Caco-2 (cell line): ENCODE measurements at regions not wholly inside any gene's neighbourhood (a gene's known extent, or its start where the extent isn't known, plus 50 kb on each side); places are given as distances from the start of the nearest gene placed in this dataset.

Experiments used
- BruUV-seq: library from RNA; stranded (reverse); fragments of 400-500 nt; replicated peaks from 2 replicates; lab custom pipeline; 2021; lab: Mats Ljungman, UMichigan
- CTCF ChIA-PET: fragments of 300-600 bp; sonication (Branson Sonifier 250); formaldehyde crosslinking; loops from one replicate; lab custom pipeline; 2022; ENCODE audit warnings: antibody characterized with exemption; lab: Charles Lee
- POLR2A ChIA-PET: fragments of 300-600 bp; sonication (Branson Sonifier 250); formaldehyde crosslinking; loops from one replicate; lab custom pipeline; 2022; ENCODE audit warnings: antibody characterized with exemption; lab: Charles Lee
- DNase-seq, 2 experiments: peaks; one replicate each; pipeline versions ENCODE4 v3.0.0 to v3.0.0-alpha.2; 2020 to 2022
- H3K27me3 ChIP-seq: replicated peaks from 2 replicates; pipeline ENCODE4 v1.6.0; 2011; ENCODE audit warnings: low read length; ENCODE audit not compliant: control insufficient read depth, insufficient read depth
- H3K36me3 ChIP-seq: 2 replicates; pipeline ENCODE4 v1.5.1; 2011; ENCODE audit warnings: low read length; ENCODE audit not compliant: control insufficient read depth, insufficient read depth
- H3K4me1 ChIP-seq: fragments of 250-450 bp; sonication (Bioruptor Pico); 2 replicates; pipeline ENCODE4 v1.5.1; 2020; ENCODE audit warnings: mild to moderate bottlenecking
- H3K4me3 ChIP-seq: 2 replicates; pipeline ENCODE4 v1.5.1; 2011; ENCODE audit warnings: low read depth, mild to moderate bottlenecking, control low read depth, low read length
- H3K9me3 ChIP-seq: fragments of 250-450 bp; sonication (Bioruptor Pico); 2 replicates; pipeline ENCODE4 v1.5.1; 2020; ENCODE audit warnings: mild to moderate bottlenecking, moderate library complexity
- H3K27ac Mint-ChIP-seq: one replicate; pipeline ENCODE4 v1.8.0; 2022; ENCODE audit warnings: mixed read lengths; ENCODE audit not compliant: unreplicated experiment
- H3K27me3 Mint-ChIP-seq: one replicate; pipeline ENCODE4 v1.8.0; 2022; ENCODE audit warnings: mixed read lengths; ENCODE audit not compliant: insufficient read depth, unreplicated experiment
- H3K36me3 Mint-ChIP-seq: one replicate; pipeline ENCODE4 v1.8.0; 2022; ENCODE audit warnings: mild to moderate bottlenecking, mixed read lengths; ENCODE audit not compliant: insufficient read depth, unreplicated experiment
- H3K4me1 Mint-ChIP-seq: one replicate; pipeline ENCODE4 v1.8.0; 2022; ENCODE audit warnings: low read depth, mixed read lengths; ENCODE audit not compliant: unreplicated experiment
- H3K4me3 Mint-ChIP-seq: one replicate; pipeline ENCODE4 v1.8.0; 2022; ENCODE audit warnings: mild to moderate bottlenecking, moderate library complexity, mixed read lengths; ENCODE audit not compliant: unreplicated experiment
- H3K9me3 Mint-ChIP-seq: one replicate; pipeline ENCODE4 v1.8.0; 2022; ENCODE audit warnings: mixed read lengths; ENCODE audit not compliant: unreplicated experiment
- intact Hi-C: fragments of 100-400 bp; cut with micrococcal nuclease; formaldehyde crosslinking; loops from one replicate; pipeline ENCODE4 v1.10.0; 2022; ENCODE audit not compliant: unreplicated experiment
- TF ChIP-seq, protein P1 (sequence below), 2 experiments: fragments of 200-600 bp in 1 of 2; IDR thresholded peaks; 1 replicate in 1 of 2; 2 replicates in 1 of 2; pipeline versions ENCODE4 v1.5.1 to v1.8.0; 2011 to 2022; ENCODE audit warnings: antibody characterized with exemption in 1 of 2, control low read depth in 1 of 2, inconsistent platforms in 1 of 2, low read depth in 1 of 2, low read length in 1 of 2, mild to moderate bottlenecking in 1 of 2, moderate library complexity in 1 of 2; ENCODE audit not compliant: insufficient read depth in 1 of 2, severe bottlenecking in 1 of 2, unreplicated experiment in 1 of 2

DNA sequence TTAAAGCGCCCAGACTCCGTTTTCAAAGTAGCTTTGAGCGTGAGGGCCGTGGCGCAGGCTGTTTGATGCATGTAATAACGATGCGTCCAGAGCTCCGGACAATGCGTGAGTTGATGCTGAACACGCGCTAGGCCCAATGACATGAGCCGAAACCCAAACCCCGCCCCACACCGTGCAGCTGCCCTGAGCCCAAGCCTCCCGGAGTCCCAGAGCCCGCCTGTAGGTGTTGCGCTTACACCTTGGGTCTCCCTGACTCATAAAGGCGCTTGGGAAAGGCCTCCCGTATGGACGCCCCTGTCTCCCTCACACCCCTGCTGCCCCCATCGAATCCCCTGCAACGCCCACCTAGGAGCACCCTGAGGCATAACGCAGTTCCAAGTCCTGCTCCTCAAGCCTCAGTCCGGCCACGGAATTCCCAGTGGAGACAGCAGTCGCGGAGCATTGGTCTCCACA lies 87.6 kb downstream of the ERMARD start:
- Mint-ChIP-seq H3K9me3 (peaks cover 10% of the 10 kb centered on the region), H3K4me3 (no peak overlapping the region), H3K27me3 (no peaks in the 10 kb centered on the region), H3K27ac (no peak overlapping the region), H3K36me3 (no peaks in the 10 kb centered on the region), H3K4me1 (no peaks in the 10 kb centered on the region)
- BruUV-seq, result no TSS peak
- intact Hi-C loops, result no loop called here
- TF ChIP-seq, protein P1, sequence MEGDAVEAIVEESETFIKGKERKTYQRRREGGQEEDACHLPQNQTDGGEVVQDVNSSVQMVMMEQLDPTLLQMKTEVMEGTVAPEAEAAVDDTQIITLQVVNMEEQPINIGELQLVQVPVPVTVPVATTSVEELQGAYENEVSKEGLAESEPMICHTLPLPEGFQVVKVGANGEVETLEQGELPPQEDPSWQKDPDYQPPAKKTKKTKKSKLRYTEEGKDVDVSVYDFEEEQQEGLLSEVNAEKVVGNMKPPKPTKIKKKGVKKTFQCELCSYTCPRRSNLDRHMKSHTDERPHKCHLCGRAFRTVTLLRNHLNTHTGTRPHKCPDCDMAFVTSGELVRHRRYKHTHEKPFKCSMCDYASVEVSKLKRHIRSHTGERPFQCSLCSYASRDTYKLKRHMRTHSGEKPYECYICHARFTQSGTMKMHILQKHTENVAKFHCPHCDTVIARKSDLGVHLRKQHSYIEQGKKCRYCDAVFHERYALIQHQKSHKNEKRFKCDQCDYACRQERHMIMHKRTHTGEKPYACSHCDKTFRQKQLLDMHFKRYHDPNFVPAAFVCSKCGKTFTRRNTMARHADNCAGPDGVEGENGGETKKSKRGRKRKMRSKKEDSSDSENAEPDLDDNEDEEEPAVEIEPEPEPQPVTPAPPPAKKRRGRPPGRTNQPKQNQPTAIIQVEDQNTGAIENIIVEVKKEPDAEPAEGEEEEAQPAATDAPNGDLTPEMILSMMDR (IDR thresholded peaks at IDR 0.05; ENCODE audit: insufficient read depth in 1 of 2, low read depth in 1 of 2, low read length in 1 of 2, severe bottlenecking in 1 of 2, unreplicated experiment in 1 of 2), result no peak
- Histone ChIP-seq H3K36me3 (no peaks in the 10 kb centered on the region), H3K4me3 (no peak overlapping the region), H3K27me3 (no peaks in the 10 kb centered on the region), H3K9me3 (no peaks in the 10 kb centered on the region), H3K4me1 (no peaks in the 10 kb centered on the region)
- CTCF ChIA-PET, result no interaction called here
- DNase-seq, result no peak
- POLR2A ChIA-PET, result no interaction called here

- Histone ChIP-seq H3K9me3 (no peaks in the 10 kb centered on the region), H3K4me3 (no peak overlapping the region), H3K4me1 (no peaks in the 10 kb centered on the region; the same call in 1 of the 2 replicates), H3K36me3 (no peaks in the 10 kb centered on the region), H3K27me3 (no peaks in the 10 kb centered on the region)
- POLR2A ChIA-PET, result no interaction called here
- BruUV-seq, result no TSS peak
- Mint-ChIP-seq H3K27ac (no peak overlapping the region), H3K36me3 (no peaks in the 10 kb centered on the region), H3K4me1 (no peaks in the 10 kb centered on the region), H3K9me3 (peaks cover 13% of the 10 kb centered on the region), H3K4me3 (no peak overlapping the region), H3K27me3 (no peaks in the 10 kb centered on the region)
- CTCF ChIA-PET, result no interaction called here
- no peak for DNase-seq
- TF ChIP-seq, protein P1 (IDR thresholded peaks at IDR 0.05; ENCODE audit: insufficient read depth in 1 of 2, low read depth in 1 of 2, low read length in 1 of 2, severe bottlenecking in 1 of 2, unreplicated experiment in 1 of 2), result no peak
- intact Hi-C loops, result no loop called here
These were observed 87.1 kb downstream of the ERMARD start for GRCh38 chr6:169838346-169839028.

DNA sequence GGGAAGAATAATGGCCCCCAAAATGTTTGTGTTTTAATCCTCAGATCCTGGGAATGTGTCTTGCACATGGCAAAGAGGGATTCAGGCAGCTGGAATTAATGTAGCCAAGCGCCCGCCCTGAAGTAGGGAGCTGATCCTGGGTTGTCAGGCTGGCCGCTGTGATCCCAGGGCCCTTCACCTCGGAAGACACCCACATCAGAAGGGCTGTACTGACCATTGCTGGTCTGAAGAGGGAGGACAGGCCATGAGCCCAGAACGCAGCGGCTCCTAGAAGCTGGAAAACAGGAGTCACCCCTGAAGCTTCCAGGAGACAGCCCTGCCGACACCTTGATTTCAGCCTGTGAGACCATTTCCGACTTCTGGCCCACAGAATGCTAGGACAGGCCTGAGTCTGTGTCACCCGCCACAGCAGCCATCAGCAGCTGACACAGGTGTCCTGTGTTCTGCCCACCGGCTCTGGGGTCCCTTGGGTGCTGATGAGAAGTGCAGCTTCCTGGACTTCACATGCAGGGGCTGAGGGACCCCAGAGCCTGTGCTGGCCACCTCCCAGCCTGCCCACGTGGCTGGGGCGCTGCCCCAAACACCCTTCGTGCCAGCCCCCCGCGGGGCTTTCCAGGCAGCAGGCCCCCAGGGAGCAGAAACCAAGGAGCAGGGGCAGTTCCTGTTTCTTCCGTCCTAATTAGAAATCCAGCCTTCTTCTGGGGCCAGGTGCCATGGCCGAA lies 86.3 kb downstream of the ERMARD start:
- CTCF ChIA-PET, result interaction anchor here (1.3 kb wide), 1 partner anchor 48 kb away, joined by 6 read pairs; no protein-coding TSS in a partner anchor
- no peaks in the 10 kb centered on the region for H3K27me3 ChIP-seq
- TF ChIP-seq, protein P1 (IDR thresholded peaks at IDR 0.05; ENCODE audit: insufficient read depth in 1 of 2, low read depth in 1 of 2, low read length in 1 of 2, severe bottlenecking in 1 of 2, unreplicated experiment in 1 of 2), result no peak
- no peak for DNase-seq
- no peaks in the 10 kb centered on the region for H3K27me3 Mint-ChIP-seq
- H3K4me3 Mint-ChIP-seq, result no peak overlapping the region
- no peak overlapping the region for H3K27ac Mint-ChIP-seq
- no TSS peak for BruUV-seq
- POLR2A ChIA-PET, result no interaction called here
- no peak overlapping the region for H3K4me3 ChIP-seq
- no peaks in the 10 kb centered on the region for H3K4me1 Mint-ChIP-seq
- H3K9me3 ChIP-seq, result no peaks in the 10 kb centered on the region
- H3K36me3 Mint-ChIP-seq, result no peaks in the 10 kb centered on the region
- peaks cover 3% of the 10 kb centered on the region for H3K4me1 ChIP-seq
- H3K9me3 Mint-ChIP-seq, result peaks cover 17% of the 10 kb centered on the region
- intact Hi-C loops, result no loop called here
- H3K36me3 ChIP-seq, result no peaks in the 10 kb centered on the region
